Breast epithelium (tissue), 3 donors: ENCODE measurements at regions not wholly inside any gene's neighbourhood (a gene's known extent, or its start where the extent isn't known, plus 50 kb on each side); places are given as distances from the start of the nearest gene placed in this dataset.

Source experiments
- POLR2AphosphoS5 ChIP-seq, 3 donors: sonication (generic); formaldehyde crosslinking; IDR thresholded peaks; one replicate each; pipeline ENCODE4 v1.6.1; 2017; ENCODE audit warnings: antibody characterized with exemption in 3 of 3
- TF ChIP-seq, protein P1 (sequence below), 3 donors: fragments of 450-650 bp; IDR thresholded peaks; one replicate each; pipeline ENCODE4 v1.5.1; 2016 to 2017; ENCODE audit warnings: antibody characterized with exemption in 3 of 3, mild to moderate bottlenecking in 3 of 3, moderate library complexity in 3 of 3

DNA sequence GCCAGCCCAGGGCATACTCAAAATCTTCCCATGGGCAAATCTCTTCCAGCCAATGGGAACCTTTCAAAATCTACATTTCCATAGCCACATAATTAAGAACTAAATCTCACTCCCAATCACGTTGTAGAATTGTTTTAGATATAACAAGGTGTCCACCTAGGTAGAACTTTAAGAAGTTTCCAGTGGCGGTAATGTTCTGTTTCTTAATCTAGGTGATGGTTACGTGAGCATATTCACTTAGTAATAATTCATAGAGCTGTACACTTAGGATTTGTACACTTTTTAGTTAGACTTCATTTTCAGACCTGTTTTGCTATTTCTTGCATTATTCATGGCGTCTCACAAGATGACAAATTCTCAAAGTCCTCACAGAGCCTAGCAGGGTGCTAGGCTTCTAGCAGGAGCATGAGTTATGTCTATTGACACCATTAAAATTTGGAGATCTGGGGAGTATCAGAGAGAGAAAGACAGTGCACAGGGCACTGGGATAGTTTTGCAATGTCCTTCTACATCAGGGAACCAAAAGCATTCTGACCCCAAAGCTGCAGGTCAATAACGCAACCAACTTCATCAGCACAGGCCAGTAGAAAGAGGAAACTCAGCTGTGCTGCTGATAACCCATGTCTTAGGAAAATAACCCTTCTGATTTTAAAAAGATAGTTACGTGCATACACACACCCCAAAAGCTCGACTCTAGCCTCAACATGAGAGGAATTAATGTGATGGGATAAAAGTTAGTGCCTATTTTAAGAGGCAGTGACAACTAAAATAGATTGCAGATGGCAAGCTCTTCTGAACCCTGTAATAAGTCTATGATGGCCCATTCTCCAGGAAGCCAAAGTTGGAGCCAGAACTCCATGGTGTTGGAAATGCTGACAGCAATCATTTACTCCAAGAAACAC lies 518.1 kb upstream of the JARID2 start:
- TF ChIP-seq, protein P1, sequence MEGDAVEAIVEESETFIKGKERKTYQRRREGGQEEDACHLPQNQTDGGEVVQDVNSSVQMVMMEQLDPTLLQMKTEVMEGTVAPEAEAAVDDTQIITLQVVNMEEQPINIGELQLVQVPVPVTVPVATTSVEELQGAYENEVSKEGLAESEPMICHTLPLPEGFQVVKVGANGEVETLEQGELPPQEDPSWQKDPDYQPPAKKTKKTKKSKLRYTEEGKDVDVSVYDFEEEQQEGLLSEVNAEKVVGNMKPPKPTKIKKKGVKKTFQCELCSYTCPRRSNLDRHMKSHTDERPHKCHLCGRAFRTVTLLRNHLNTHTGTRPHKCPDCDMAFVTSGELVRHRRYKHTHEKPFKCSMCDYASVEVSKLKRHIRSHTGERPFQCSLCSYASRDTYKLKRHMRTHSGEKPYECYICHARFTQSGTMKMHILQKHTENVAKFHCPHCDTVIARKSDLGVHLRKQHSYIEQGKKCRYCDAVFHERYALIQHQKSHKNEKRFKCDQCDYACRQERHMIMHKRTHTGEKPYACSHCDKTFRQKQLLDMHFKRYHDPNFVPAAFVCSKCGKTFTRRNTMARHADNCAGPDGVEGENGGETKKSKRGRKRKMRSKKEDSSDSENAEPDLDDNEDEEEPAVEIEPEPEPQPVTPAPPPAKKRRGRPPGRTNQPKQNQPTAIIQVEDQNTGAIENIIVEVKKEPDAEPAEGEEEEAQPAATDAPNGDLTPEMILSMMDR (IDR thresholded peaks at IDR 0.05), result no peak
- no peak for TF ChIP-seq POLR2AphosphoS5 (IDR thresholded peaks at IDR 0.05)
